HG03045 (cell line): ENCODE measurements at regions not wholly inside any gene's neighbourhood (a gene's known extent, or its start where the extent isn't known, plus 50 kb on each side); places are given as distances from the start of the nearest gene placed in this dataset.
"Not testable (repeated sequence)": the region's sequence is repeated elsewhere in the genome, so short reads cannot be mapped to it uniquely, and the experiment has no call there.

ENCODE experiments used
- ATAC-seq: cut with Tn5 transposase; IDR thresholded peaks from one replicate; pipeline ENCODE4 v1.9.1; 2021; ENCODE audit warnings: mild to moderate bottlenecking, moderate library complexity; ENCODE audit not compliant: unreplicated experiment

DNA sequence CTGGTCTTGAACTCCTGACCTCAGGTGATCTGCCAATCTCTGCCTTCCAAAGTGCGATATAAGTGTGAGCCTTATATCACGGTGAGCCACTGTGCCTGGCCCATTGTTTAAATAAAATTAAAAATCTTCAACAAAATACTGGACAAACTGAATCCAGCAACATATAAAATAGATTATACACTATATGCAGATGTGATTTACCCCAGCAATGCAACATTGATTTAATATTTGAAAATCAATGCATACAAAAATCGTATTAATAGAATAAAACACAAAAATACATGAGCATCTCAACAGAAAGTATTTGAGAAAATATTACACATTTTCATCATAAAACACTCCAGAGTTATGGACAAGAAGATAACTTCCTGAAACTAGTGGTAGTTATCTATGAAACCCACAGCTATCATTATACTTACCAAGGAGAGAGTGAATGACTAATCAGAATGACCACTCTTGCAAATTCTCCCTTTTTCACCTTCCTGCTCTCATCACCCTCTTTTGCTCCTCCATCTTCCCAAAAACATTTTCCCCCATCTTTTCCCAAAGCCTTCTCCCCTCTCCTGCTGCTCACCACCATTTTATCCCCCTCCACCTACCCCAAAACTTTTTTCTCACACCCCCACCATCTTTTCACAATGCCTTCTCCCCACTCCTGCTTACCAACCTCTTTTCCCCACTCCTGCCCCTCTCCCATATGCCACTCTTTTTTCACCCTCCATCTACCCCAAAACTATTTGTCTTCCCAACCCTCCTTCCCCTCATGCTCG is 122.1 kb upstream of the VPREB1 start:
- no peak for ATAC-seq

DNA sequence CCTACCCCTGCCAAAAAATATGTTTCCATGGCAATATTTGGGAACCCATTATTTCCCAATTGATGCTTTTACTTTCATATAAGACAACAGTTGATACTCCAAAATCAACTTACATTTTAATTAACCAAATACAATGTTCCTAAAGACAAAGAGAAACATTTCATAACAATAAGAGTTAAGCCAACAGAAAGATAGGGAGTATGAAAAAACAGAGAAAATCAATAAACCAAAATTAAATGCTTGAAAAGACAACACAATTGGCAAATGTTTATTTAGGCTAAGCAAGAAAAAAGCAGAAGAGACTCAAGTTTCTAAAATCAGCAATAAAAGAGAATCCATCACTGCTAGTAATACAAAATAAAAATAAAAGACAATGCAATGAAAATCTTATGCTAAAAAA is 123.1 kb upstream of the VPREB1 start:
- ATAC-seq = no peak

DNA sequence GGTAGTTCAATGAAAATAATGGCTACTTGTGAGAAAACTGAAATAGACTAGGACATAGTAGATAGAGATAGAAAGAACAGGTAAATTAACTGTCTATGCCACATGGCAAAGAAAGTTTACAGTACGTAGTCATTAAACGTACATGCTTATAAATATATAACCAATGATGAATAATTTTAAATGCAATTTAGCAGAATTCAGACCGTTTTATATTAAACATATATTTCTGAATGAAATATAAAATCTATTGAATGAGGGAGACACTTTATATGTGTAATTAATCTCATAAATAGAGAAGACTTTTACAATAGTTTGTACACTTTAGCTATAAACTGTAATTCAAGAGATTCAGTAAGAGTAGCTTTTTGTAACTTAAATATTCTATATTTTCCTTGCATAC is 124.4 kb upstream of the VPREB1 start:
- no peak for ATAC-seq

DNA sequence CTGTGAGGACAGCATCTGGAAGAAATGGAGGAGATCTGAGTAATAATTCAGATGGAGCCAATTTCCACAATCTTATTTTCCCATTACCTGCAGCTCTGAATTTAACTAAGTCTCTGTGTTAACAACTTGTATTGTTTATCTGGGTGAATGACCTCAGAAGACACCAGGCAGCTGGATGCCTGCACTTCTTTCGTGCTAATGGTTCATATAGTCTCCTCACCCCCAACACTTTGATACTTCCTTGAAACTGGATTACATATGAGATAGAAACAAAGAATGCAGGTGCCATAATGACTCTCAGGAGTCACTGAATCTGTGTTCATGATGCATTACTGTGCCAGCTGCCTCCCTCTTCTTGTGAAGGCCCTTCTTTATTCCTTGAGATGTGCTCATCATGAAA is 125.6 kb upstream of the VPREB1 start:
- ATAC-seq = no peak

DNA sequence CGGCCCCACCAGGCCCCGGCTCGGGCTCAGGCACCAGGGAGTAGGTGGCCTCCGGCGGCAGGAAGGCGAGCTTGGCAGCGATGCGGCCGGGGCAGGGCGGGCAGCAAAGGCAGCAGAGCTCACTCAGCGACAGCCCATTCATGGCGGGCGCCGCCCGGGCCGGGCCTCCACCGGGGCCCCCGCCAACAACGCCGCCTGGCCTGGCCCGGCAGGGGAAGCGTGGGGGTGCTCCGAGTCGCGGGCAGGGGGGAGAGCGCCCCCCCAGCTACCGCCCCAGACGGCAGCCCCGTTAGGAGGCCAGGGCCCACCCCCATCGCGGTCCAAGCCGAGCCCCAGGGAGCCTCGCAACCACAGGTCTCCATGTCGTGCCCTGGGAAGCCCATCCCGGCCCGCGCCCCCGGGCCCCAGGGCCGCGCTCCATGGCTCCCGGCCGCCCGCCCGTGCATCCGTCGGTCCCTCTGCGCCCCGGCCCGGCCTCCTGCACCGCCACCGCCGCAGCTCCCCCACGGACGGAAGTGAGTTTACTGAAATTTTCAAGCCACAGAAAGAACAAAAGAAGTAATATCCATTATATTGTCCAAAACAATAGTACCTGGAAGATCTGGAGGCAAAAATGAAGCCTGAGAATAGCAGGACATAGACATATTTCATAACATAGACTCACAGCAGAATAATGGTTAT is 126.6 kb upstream of the VPREB1 start:
- not testable (repeated sequence) for ATAC-seq

DNA sequence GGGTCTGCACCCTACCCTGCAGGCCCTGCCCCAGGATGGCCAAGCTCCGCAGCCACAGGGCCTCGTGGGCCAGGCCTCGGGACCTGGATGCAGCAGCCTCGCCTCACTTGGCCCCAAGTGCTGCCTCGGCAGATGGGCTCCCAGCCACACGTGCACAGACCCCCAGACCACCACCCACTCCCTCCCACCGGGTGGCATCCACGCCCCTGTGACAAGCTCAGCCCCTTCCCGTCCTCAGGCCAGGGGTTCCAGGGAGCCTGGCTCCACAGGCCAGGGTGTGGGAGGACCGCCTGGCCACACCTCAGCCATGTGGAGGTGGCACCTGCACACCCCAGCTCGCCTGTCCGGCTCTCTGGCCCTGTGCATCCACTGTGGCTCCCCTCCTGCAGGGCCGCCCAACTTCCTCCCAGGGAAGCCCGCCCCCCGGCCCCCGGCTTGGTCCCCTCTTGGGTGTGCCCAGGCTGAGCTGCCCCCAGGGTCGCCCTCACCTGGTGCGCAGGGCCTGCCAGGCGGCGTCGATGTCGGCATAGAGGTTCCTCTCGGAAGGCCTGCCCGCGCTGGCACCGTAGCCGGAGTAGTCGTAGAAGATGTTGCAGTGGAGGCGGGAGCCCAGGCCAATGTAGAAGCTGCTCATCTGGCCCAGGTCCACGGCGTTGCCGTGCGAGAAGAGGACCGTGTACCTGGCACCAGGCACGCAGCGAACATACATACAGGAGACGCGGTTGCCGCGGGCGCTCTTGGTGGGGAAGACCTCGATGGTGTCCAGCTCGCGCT is 127.4 kb upstream of the VPREB1 start:
- ATAC-seq = not testable (repeated sequence)

DNA sequence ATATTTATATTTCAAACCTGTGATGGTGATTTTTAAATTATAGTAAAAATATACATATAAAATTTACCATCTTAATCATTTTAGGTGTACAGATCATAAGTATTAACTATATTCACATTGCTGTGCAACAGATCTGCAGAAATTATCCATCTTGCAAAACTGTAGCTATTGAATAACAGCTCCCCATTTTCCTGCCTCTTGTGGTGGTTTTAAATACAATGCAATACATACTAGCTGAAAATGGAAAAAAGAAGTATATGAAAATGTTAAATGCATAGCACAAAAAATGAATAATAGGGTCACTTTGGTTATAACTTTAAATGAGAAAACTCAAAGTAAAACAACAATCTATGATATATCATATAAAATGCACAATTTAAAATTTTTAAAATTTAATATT is 130.9 kb upstream of the VPREB1 start:
- no peak for ATAC-seq

DNA sequence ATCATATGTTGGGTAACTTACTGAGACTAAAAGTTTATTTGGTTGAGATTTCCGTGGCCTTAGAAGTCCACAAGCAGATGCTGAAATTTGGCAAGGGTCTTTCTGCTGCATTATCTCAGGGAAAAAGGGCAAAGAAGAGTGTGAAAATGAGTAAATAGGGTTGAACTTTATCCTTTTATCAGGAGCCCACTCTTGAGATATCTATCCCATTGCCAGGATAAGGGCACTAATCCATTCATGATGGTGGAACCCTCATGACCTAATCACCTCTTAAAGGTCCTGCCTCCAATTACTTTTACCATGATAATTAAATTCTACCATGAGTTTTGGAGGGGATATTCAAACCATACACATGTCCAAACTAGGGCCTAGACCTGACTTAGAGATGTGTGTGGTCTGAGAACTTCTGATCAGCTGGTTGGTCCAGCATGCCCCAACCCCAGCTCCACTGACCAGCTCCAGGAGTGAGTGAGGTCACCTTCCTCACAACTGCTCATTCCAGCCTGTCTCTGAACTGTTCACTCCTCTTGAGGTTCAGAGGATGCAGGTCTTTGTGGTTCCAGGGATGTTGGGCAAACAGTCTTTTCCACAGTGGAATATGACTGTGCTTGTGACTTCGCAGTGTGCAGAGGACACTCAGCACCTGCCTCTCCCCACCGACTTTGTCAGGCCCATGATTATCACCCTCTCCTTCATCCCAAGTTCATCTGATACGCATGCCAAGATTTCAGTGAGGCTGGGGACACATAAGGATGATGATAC is 130.1 kb upstream of the TOP3B start:
- no peak for ATAC-seq

DNA sequence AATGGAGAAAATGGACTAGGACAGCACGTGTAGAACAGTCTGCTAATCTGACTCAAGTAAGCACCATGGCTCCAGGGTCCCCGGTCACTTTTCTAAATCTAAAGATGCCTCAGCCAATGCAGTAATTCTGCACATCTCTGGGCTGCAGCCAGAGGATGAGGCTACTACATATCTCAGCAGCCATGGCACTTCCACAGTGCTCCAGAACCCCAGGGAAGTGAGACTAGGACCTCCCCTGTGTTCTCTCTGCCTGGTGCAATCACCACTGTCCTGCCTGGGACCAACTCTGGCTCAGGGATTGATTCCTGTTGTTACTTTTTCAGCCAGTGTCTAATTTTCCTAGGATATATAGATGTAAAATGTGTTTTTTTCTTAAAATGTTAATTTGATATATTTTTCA is 129.4 kb upstream of the TOP3B start:
- no peak for ATAC-seq

DNA sequence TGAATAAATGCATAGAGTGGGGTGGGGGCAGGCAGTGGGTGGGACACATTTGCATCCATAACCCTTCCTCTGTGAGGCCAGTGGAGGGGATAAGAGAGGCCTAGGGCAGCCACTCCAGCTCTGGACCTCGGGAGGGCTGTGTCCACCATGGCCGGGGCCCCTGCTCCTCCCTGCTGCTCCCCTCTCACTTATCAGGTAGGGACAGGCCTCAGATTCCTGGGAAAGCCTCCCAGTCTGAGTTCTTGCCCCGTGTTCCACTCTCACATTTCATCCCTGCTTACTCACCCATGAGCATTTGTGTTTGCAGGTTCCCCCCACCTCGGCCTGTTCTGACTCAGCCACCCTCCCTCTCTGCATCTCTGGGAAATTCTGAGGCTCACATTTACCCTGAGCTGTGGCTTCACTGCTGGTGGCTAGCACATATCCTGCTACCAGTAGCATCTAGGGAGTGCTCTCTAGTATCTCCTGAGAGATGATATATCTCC is 128.7 kb upstream of the TOP3B start:
- peak; percentile 54 for ATAC-seq

DNA sequence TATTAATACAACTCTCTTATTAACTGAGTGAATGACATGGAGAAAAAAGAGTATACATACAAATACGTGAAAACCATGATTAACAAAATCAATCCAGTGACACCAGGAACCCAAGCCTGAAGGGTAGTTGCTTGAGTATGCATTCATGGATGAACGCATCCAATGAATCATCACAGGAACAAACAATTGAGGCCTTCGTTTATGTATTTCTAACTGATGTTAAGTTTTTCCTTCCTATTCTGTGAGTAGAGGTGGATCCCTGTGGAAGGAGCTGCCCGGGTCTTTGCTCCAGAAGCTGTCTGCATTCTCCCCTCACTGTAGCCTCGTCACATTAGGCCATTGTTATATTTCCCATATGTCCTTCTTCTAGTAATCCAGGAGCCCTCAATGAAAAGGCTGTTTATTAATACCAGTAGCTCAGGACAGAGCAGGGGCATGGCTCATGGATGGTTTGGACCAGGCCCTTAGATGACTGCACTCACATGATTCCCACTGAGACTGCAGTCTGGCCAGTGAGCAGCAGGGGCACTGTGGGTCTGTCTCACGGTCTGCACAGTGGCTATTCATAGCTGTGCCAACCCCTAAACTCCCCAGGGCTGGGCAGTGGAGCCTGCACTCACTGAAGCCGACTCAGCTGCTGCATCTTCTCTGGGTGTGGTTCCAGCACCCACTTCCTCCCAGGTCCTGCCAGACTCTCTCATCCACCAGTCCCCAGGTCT is 128.1 kb upstream of the TOP3B start:
- peak; percentile 82 for ATAC-seq

DNA sequence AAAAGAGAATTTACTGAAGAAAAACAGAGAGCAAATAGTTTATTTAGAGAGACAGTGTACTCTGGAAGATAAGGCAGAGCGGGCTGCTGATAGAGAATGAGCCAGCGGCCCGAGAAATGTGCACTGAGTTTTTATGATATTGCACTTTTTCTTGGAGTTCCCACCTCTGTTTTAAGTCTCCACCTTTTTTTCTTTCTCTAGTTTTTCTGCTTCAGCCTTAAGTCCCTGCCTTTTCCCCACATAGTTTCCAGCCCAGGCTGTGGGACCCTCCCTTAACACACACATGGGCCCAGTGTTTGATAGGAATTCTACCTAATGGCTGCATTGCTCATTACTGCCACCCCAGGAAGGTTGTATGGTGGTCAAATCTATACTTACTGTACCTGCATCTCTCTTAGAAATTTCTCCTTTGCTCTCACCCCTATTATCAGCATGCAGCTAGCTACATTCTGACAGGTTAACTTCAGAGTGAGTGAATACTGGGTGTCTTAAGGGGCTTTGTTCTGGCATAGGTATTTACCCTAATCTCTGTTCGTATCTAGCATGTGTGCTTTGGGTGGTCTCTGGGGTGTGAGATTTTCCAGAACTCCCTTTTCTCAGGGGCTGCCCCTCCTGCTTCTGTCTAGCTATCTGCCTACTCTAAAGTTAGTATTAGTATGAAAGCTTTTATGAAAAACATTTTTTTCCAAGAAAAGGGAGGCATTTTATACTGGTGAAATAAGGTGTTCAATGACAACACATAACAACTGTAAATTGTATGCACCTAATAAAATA is 127.3 kb upstream of the TOP3B start:
- no peak for ATAC-seq

DNA sequence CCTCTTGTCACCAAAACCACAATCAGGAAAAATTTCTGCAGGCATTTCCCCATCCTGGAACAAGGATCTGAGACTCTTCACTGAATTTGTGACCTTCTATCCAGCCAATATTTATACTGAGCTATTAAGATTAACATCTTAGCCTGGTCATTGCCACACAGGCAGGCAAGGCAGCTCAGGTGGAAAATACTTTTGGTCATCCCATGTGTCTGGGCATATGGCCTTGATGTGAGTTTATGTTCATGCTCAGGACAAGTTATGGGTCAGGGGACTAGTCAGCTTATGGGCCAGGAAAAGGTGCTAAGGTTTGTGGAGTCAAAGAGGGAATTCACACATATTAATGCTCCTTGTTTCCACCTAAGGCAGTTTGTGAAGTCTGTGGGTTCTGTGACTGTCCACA is 124.3 kb upstream of the TOP3B start:
- no peak for ATAC-seq

DNA sequence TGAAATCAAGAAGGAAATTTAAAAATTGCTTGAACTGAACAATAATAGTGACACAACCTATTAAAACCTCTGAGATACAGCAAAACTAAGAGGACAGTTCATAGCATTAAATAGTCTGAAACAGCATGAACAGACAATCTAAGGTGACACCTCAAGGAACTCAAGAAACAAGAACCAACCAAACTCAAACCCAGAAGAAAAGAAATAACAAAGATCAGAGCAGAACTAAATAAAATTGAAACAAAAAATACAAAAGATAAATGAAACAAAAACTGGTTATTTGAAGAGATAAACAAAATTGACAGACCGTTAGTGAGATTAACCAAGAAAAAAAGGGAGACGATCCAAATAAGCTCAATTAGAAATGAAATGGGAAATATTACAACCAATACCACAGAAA is 122.8 kb upstream of the TOP3B start:
- no peak for ATAC-seq

DNA sequence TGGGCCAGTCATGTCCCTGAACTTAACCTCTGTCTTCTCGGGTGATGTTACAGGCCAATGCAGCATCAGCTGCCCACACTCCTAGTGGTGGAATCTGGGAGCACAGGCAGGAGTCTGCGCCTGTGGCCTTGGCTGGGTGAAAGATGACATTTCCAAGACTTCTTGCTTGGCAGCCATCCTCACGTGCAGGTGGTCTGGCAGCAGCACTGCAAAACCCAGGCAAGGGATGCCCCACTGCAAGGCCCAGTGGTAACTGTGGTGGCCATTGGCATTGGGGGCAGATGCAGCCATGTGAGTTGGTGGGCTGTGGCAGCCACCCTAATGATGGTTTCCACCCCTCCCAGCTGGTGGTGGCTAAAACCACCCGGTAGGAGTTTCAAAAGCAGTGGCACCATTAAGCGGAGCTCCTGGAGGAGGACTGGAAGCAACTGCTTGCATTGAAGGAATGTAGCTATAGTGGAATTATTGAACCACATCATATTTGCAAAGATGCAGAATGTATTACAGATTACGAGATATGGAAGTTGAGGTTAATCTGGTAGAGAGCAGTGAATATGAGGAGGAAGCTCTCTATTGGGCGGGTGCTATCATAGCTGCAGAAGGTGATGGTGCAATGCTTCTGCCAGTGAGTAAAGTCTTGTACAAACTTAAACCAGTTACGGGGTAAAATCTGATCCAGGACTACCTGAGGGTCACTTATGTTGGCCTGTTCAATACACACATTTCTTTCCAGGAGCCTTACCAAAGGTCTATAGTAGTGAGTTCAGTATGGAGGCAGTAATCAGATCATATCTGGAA is 120.7 kb upstream of the TOP3B start:
- no peak for ATAC-seq

DNA sequence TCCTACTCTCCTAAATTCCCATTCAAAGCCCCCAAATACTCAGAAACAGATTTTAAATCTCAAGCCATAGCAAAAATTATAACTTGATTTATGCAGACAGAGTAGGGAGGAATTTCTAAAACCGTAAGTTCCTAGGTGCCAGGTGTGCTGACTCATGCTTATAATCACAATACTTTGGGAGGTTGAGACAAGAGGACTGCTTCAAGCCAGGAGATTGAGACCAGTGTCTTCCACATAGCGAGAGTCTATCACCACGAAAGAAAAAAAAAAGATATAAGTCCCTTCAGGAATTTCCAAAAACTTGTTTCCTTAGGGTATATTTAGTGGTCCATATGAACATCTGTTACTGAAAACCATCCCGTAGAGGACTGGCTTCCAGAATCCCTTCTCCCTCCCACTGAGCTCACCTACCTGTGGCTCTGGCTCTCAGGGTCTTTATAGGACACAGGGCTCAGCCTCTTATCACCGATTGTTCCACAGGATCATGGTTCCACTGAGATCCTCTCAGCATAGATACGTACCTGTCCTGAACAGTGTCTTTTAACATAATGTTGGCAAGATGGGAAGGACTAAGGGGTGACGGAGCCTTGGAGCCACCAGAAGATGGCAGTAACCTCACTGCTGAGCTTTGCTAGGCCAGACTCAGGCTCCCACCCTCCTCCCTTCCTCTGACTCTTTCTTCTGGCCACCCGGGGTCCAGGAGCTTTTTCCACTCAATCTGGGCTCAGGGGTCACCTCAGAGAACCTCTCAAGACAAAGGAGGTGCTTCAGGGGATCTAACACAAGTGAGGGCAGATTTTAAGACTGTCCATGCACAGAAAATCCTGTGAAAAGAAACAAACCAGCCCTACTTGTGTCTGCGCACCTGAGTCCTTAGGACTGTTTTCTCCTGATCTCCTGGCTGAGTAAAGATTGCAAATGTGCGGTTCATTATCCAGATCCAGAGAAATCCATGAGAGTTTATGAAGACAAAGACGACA is 117.5 kb upstream of the TOP3B start:
- no peak for ATAC-seq

DNA sequence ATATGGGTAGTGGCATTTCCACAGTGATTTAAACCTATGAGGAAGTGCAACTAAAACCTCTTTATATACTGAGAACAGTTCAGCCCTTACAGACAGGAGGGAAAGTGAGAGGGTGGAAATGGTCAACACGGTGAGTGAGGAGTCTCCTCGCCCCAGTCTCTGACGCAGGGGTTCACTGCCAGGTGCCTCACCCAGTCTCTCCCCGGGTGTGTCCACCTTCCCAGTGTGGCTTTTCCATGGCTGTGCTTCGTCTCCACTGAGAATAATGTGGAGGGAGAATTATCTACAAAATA is 116.6 kb upstream of the TOP3B start:
- ATAC-seq = no peak
